ENCODE measurements at regions not wholly inside any gene's neighbourhood (a gene's known extent, or its start where the extent isn't known, plus 50 kb on each side); places are given as distances from the start of the nearest gene placed in this dataset.

- DNase-seq = no peak
Measured at GRCh38 chr11:27968461-27968860, 139.5 kb downstream of the KIF18A start.

GRCh38 chr11:27965559-27965958 is 142.4 kb downstream of the KIF18A start:
- no peak for DNase-seq

- DNase-seq = peak in 1 of 2 experiments; percentile 20
Measured at GRCh38 chr11:27963370-27963769, 144.6 kb downstream of the KIF18A start.

- no peak for DNase-seq
Measured at GRCh38 chr11:27949951-27950738, 157.8 kb downstream of the KIF18A start.

GRCh38 chr11:27945348-27945747 is 162.6 kb downstream of the KIF18A start:
- DNase-seq = no peak

GRCh38 chr11:27938011-27938410 is 169.9 kb downstream of the KIF18A start:
- no peak for DNase-seq

- DNase-seq = no peak
Measured at GRCh38 chr11:27934830-27935145, 173.2 kb downstream of the KIF18A start.

- no peak for DNase-seq
Measured at GRCh38 chr11:27933992-27934829, 173.7 kb downstream of the KIF18A start.

- DNase-seq = no peak
Measured at GRCh38 chr11:27931770-27932169, 176.2 kb downstream of the KIF18A start.

GRCh38 chr11:27930946-27931345 is 177.0 kb downstream of the KIF18A start:
- no peak for DNase-seq

GRCh38 chr11:27928809-27929208 is 179.1 kb downstream of the KIF18A start:
- no peak for DNase-seq

GRCh38 chr11:27926981-27927481 is 180.9 kb downstream of the KIF18A start:
- DNase-seq = no peak

- no peak for DNase-seq
Measured at GRCh38 chr11:27926486-27926885, 181.5 kb downstream of the KIF18A start.

GRCh38 chr11:27921472-27921871 is 186.5 kb downstream of the KIF18A start:
- DNase-seq = no peak

- DNase-seq = no peak
Measured at GRCh38 chr11:27916541-27917100, 191.3 kb downstream of the KIF18A start.

- no peak for DNase-seq
Measured at GRCh38 chr11:27914080-27914479, 193.9 kb downstream of the KIF18A start.

- no peak for DNase-seq
Measured at GRCh38 chr11:27913650-27914049, 194.3 kb downstream of the KIF18A start.

GRCh38 chr11:27912916-27913315 is 195.0 kb downstream of the KIF18A start:
- DNase-seq = no peak

- no peak for DNase-seq
Measured at GRCh38 chr11:27910186-27910931, 197.6 kb downstream of the KIF18A start.

GRCh38 chr11:27909386-27909785 is 198.6 kb downstream of the KIF18A start:
- DNase-seq = no peak

GRCh38 chr11:27908621-27909020 is 199.3 kb downstream of the KIF18A start:
- DNase-seq = no peak

- DNase-seq = no peak
Measured at GRCh38 chr11:27907530-27907929, 200.4 kb downstream of the KIF18A start.

GRCh38 chr11:27907091-27907490 is 200.9 kb downstream of the KIF18A start:
- no peak for DNase-seq
